Natural killer cell treated with Interleukin-12 subunit alpha and Interleukin-12 subunit beta and Interleukin-15 and Interleukin-18, amount 100 ng/mL, for 72 hours (primary cell): ENCODE measurements at regions not wholly inside any gene's neighbourhood (a gene's known extent, or its start where the extent isn't known, plus 50 kb on each side); places are given as distances from the start of the nearest gene placed in this dataset.

Experiments used
- ATAC-seq, 2 donors: fragments of 150-1000 bp; cut with Tn5 transposase in 1 of 2; sonication (Bioruptor Pico), chemical (Tn5 transposase) in 1 of 2; 2 replicates each; pipeline ENCODE4 v1.10.0; 2021
- DNase-seq: peaks from one replicate; pipeline ENCODE4 v3.0.0; 2022; ENCODE audit warnings: low spot score
- H3K27ac Mint-ChIP-seq, 2 donors: 1 replicate in 1 of 2; 2 replicates in 1 of 2; pipeline ENCODE4 v1.8.0; 2022; ENCODE audit warnings: mixed read lengths in 2 of 2, mild to moderate bottlenecking in 1 of 2, moderate library complexity in 1 of 2
- H3K27me3 Mint-ChIP-seq, 2 donors: 1 replicate in 1 of 2; 2 replicates in 1 of 2; pipeline ENCODE4 v1.8.0; 2022; ENCODE audit warnings: mixed read lengths in 2 of 2
- H3K36me3 Mint-ChIP-seq: one replicate; pipeline ENCODE4 v1.8.0; 2022; ENCODE audit warnings: mixed read lengths
- H3K4me1 Mint-ChIP-seq, 2 donors: 1 replicate in 1 of 2; 2 replicates in 1 of 2; pipeline ENCODE4 v1.8.0; 2022; ENCODE audit warnings: low read depth in 2 of 2, mixed read lengths in 2 of 2, mild to moderate bottlenecking in 1 of 2
- H3K4me3 Mint-ChIP-seq: one replicate; pipeline ENCODE4 v1.8.0; 2022; ENCODE audit warnings: mixed read lengths
- H3K9me3 Mint-ChIP-seq: 2 replicates; pipeline ENCODE4 v1.8.0; 2022; ENCODE audit warnings: mixed read lengths

DNA sequence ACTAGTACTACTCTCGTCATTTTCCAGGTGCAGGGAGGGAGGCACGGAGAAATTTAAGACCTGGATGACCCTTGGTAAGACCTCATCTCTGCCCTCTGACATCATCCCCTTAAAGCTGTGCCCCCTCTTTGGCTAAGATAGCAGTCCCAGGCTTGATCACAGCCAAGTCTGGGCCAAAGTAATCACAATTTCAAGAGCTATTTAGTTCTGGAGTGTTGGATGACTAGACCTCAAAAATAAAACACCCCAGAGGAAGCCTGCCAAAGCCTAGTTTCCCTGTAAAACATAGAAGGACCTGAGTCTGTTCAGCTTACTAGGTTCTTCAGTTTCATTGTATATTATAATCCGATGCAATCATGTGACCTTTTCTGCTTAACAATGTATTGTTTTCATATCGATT, 144.6 kb upstream of the ARHGEF9 start:
- Mint-ChIP-seq H3K9me3 (peaks cover 3% of the 10 kb centered on the region), H3K36me3 (no peaks in the 10 kb centered on the region), H3K4me3 (no peak overlapping the region), H3K4me1 (no peaks in the 10 kb centered on the region), H3K27me3 (peaks cover 0 to 6% of the 10 kb centered on the region in 2 donors), H3K27ac (no peak overlapping the region)
- DNase-seq (no peak), ATAC-seq (no peak)

DNA sequence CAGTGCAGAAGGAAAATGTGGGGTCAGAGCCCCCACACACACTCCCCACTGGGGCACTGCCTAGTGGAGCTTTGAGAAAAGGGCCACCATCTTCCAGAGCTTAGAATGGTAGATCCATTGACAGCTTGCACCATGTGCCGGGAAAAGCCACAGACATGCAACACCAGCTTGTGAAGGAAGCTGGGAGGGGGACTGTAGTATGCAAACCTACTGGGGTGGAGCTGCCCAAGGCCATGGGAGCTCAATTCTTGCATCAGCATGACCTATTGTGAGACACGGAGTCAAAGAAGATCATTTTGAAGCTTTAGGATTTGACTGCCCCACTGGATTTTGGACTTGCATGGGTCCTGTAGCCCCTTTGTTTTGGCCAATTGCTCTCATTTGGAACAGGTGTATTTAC, 142.8 kb upstream of the ARHGEF9 start:
- ATAC-seq: no peak
- Mint-ChIP-seq H3K27me3 (peaks cover 0 to 5% of the 10 kb centered on the region in 2 donors), H3K4me3 (no peak overlapping the region), H3K4me1 (no peaks in the 10 kb centered on the region), H3K36me3 (no peaks in the 10 kb centered on the region), H3K9me3 (peaks cover 3% of the 10 kb centered on the region), H3K27ac (no peak overlapping the region)
- DNase-seq: no peak

DNA sequence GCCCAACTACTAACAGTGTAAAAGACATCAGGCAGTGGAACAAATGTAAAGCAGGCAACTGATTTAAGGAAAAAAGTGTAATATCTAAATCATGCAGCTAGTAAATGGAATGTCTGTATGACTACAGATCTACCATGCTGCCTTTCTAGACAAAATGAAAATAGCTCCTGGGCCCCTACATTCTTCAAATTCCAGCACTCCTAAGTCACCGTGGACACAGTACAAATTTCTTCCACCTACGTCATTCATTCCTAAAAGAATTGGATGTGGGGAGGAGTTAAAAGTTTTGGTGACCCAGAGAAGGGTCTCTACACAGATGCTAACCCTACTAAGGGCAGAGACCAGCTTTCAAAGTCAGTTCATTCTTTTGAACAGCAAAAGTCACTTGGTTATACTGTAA, 137.2 kb upstream of the ARHGEF9 start:
- ATAC-seq (no peak), DNase-seq (no peak)
- Mint-ChIP-seq H3K36me3 (no peaks in the 10 kb centered on the region), H3K27me3 (peaks cover 0 to 2% of the 10 kb centered on the region in 2 donors), H3K4me3 (no peak overlapping the region), H3K27ac (no peak overlapping the region), H3K9me3 (no peaks in the 10 kb centered on the region), H3K4me1 (no peaks in the 10 kb centered on the region)

DNA sequence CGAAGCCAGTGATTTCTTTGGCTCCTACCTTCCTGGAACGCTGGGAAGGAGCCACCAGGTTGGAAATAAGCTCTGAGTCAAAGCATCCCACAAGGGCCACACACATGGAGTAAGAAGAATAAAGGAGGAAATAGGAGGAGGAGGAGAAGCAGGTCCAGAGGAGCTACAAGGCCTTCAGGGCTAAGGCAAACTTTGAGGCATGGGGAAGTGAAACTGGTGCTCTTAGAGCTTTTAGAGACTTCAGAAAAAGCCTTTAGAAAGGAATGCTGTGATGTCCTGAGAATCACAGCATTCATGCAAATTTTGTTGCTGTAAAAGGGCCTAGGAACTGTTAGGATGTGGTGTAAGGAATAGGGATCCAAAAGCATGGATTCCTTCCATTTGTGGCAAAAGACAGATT, 135.9 kb upstream of the ARHGEF9 start:
- Mint-ChIP-seq H3K4me1 (no peaks in the 10 kb centered on the region), H3K4me3 (no peak overlapping the region), H3K9me3 (no peaks in the 10 kb centered on the region), H3K27ac (no peak overlapping the region), H3K27me3 (peaks cover 0 to 2% of the 10 kb centered on the region in 2 donors), H3K36me3 (no peaks in the 10 kb centered on the region)
- DNase-seq: no peak
- ATAC-seq: no peak

DNA sequence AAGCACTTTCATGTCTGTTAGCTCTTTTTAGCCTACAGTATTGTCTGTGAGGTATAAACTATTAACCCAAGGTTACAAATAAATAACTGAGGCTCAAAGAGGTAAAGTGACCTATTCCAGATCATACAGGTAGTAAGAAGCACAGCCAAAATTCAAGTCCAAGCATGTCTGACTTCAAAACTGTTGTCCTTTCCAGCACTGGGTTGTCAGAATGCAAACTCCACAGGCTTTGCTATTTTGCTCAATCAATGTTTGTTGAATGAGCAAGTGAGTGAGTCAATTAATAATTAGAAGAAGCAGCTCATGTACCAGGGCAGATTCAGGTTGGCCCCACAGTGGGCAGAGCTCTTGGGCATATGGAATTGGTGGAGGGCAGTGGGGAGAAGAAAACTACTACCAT, 134.1 kb upstream of the ARHGEF9 start:
- H3K27ac Mint-ChIP-seq: no peak overlapping the region
- no peaks in the 10 kb centered on the region for H3K9me3 Mint-ChIP-seq
- ATAC-seq (no peak), DNase-seq (no peak)
- H3K36me3 Mint-ChIP-seq: no peaks in the 10 kb centered on the region
- no peaks in the 10 kb centered on the region for H3K4me1 Mint-ChIP-seq
- no peaks in the 10 kb centered on the region for H3K27me3 Mint-ChIP-seq
- no peak overlapping the region for H3K4me3 Mint-ChIP-seq

DNA sequence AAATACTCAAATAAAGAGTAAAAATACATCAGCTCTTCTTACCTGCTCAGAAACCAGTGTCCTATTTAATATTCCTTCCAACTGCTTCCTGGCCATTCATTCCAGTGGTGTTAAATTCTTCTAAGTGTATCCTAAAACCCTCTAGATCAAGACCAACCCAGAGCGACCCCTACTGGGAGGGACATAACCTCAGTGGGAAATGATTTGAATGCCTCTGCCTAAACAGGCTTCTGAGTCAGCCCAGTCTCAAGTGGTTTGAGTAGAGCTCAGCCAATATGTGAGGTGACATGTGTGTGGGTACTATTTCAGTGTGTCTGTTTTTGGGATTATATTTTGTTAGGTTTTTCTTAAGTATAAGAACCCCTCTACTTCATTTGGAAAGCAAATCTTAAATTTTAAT, 133.6 kb upstream of the ARHGEF9 start:
- Mint-ChIP-seq H3K27ac (no peak overlapping the region), H3K36me3 (no peaks in the 10 kb centered on the region), H3K4me3 (no peak overlapping the region), H3K4me1 (no peaks in the 10 kb centered on the region), H3K27me3 (no peaks in the 10 kb centered on the region), H3K9me3 (no peaks in the 10 kb centered on the region)
- ATAC-seq (no peak), DNase-seq (no peak)

DNA sequence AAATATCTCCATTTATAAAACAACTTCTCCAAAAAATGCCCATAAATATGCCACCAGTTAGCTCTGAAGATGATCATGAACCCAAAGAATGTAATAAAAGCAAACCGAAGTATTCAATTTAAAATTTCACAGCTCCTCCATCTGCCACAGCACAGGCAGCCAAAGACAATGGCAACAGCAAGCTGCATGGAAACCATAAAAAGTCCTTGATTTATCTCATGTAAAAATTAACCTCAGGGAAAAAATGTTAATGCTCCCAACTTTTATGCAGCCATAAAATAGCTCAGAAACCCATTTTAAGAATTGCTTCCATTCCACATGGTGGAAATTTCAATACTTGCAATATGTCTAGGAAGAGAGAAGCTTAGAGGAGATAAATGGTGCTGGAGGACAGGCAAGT, 132.3 kb upstream of the ARHGEF9 start:
- Mint-ChIP-seq H3K36me3 (peaks cover 6% of the 10 kb centered on the region), H3K27me3 (no peaks in the 10 kb centered on the region), H3K27ac (no peak overlapping the region), H3K9me3 (peaks cover 5% of the 10 kb centered on the region), H3K4me1 (no peaks in the 10 kb centered on the region), H3K4me3 (no peak overlapping the region)
- DNase-seq (no peak), ATAC-seq (no peak)

DNA sequence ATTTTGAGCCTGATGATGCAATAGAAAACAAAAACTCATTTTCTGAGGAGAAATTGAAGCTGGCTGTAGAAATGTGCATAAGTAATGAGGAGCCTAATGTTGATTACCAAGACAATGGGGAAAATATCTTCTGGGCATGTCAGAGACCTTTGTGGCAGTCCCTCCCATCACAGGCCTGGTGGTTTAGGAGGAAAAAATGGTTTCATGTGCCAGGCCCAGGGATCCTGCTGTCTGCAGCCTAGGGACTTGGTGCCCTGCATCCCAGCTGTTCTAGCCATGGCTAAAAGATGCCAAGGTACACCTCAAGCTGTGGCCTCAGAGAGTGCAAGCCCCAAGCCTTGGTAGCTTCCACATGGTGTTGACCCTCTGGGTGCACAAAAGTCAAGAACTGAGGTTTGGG, 128.7 kb upstream of the ARHGEF9 start:
- ATAC-seq: no peak
- Mint-ChIP-seq H3K27me3 (no peaks in the 10 kb centered on the region), H3K36me3 (peaks cover 6% of the 10 kb centered on the region), H3K4me3 (no peak overlapping the region), H3K27ac (no peak overlapping the region), H3K9me3 (peaks cover 5% of the 10 kb centered on the region), H3K4me1 (no peaks in the 10 kb centered on the region)
- DNase-seq: no peak

DNA sequence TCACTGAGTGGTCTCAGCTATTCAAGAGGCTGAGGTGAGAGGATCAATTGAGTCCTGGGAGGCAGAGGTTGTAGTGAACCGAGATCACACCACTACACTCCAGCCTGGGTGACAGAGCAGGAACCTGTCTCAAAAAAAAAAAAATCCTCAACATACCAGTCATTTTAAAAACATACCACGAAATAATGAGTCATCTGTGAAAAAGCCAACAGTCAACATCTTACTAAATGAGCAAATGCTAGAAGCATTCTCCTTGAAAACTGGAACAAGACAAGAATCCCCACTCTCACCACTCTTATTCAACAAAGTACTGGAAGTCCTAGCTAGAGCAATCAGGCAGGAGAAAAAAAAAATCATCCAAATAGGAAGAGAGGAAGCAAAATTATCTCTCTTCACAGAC, 104.0 kb upstream of the ARHGEF9 start:
- ATAC-seq (no peak), DNase-seq (no peak)
- peaks cover 6% of the 10 kb centered on the region for H3K9me3 Mint-ChIP-seq
- H3K4me3 Mint-ChIP-seq: no peak overlapping the region
- H3K27me3 Mint-ChIP-seq: peaks cover 0 to 9% of the 10 kb centered on the region in 2 donors
- no peaks in the 10 kb centered on the region for H3K4me1 Mint-ChIP-seq
- peaks cover 18% of the 10 kb centered on the region for H3K36me3 Mint-ChIP-seq
- no peak overlapping the region for H3K27ac Mint-ChIP-seq

DNA sequence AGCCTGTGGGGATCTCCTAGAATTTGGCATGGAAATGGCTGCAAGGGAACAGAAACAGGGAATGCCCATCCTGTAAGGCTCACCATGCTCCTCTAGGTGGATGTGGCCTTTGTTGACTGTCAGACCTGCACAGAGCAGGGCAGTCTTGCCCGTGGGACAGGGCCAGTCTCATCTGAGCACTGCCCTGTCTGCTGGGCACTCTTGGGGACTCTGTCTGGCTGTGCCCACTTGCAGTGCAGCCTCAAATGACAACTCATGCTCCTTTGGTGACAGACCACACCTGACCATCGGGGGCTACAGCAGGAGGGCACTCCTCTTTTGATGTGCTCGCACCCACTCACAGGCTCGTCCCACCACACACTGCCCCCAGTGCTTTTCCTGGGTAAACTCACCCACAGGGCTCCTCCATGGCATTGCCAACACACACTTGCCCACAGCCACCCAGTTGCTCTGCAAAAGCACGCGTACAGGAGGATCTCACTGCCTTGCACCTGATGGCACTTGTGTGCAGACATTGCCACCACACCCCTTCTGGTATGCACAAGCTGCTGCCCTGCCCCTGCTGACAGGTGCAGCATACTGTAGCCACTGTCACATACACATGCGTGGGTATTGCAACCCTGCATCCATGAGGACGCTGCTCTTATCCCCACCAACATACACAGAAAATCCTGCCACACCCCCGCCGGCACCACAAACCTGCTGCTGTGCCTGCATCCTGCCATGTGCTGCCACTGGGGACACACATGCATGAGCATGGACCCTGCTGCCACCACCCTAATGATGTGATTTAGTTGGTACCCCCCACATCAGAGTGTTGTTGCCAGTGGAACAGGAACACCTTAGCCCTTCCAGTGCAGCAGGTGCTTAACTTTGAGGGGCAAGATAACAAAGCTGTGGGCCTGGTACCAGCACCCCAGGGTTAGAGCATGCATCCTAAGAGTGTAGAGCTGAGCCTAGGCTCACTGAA, 100.1 kb upstream of the ARHGEF9 start:
- Mint-ChIP-seq H3K27ac (no peak overlapping the region), H3K9me3 (no peaks in the 10 kb centered on the region), H3K4me1 (no peaks in the 10 kb centered on the region), H3K36me3 (peaks cover 5% of the 10 kb centered on the region), H3K27me3 (peaks cover 0 to 3% of the 10 kb centered on the region in 2 donors), H3K4me3 (no peak overlapping the region)
- ATAC-seq (peak in 1 of 2 donors; percentile 43), DNase-seq (no peak)

DNA sequence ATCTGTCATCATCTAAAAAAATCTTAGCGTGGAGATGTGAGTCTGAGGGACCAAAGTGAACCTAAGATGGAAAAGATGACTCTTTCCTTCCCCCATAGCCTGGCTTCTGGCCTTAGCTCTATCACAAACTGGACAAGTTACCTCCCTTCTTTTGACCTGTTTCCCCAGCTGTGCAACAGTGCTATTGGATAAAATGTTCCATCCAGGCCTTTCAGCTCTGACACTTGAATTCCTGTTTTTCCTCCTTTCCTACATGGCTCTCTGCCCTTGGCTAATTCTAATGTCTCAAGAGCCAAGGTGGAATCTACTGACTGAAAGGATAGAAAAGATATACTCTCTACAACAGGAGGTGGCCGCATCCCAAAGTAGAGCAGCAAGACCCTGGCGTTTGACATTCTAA, 84.5 kb upstream of the ARHGEF9 start:
- no peak for ATAC-seq

DNA sequence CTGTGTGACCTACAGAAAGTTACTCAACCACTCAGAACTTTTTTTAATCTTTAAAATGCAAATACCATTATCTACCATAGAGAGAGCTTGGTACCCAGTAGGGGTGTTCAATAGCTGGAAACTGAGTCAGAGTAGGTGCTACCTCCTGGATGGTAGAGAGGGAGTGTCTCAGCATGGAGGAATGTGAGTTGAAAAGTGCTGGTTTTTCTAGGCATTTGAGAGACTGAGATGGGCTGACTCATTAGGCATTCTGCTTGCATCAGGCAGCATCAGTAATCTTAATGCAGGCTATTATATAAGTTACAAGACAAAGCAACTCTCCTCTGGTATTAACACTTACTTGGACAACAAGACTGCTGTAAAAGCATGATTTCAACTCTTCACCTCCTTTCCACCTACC, 70.9 kb upstream of the ARHGEF9 start:
- H3K4me3 Mint-ChIP-seq: no peak overlapping the region

More for the DNA sequence above, 84.5 kb upstream of the ARHGEF9 start:
- H3K9me3 Mint-ChIP-seq: no peaks in the 10 kb centered on the region
- DNase-seq: no peak
- H3K27ac Mint-ChIP-seq: no peak overlapping the region
- no peaks in the 10 kb centered on the region for H3K4me1 Mint-ChIP-seq
- H3K36me3 Mint-ChIP-seq: no peaks in the 10 kb centered on the region
- no peak overlapping the region for H3K4me3 Mint-ChIP-seq
- H3K27me3 Mint-ChIP-seq: peaks cover 9 to 16% of the 10 kb centered on the region in 2 donors

DNA sequence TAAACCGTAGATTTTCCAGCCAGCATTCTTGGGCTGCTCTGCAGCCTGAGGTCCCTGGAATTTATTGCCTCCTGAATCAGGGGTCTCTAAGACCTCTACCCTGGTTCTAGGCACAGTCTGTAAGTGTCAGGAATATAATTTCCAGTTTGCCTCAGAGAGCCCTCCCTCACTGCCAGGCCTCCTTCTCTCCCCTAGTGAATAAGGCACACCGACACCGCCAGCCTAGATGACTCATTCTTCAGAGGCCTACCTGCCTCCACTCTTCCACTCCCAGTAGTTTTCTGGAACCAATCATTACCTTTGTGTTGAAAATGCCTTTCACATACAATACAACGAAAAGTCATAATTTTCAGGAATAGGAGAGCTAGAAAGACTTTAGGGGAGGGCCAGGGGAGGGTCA, 50.3 kb upstream of the ARHGEF9 start:
- H3K4me1 Mint-ChIP-seq: no peaks in the 10 kb centered on the region
- ATAC-seq (no peak), DNase-seq (no peak)
- no peak overlapping the region for H3K4me3 Mint-ChIP-seq
- no peak overlapping the region for H3K27ac Mint-ChIP-seq
- H3K27me3 Mint-ChIP-seq: peaks cover 0 to 12% of the 10 kb centered on the region in 2 donors
- H3K9me3 Mint-ChIP-seq: peaks cover under 1% of the 10 kb centered on the region
- H3K36me3 Mint-ChIP-seq: peaks cover under 1% of the 10 kb centered on the region

More for the DNA sequence above, 70.9 kb upstream of the ARHGEF9 start:
- H3K36me3 Mint-ChIP-seq: no peaks in the 10 kb centered on the region
- H3K27ac Mint-ChIP-seq: no peak overlapping the region
- no peak for DNase-seq
- no peaks in the 10 kb centered on the region for H3K4me1 Mint-ChIP-seq
- no peaks in the 10 kb centered on the region for H3K9me3 Mint-ChIP-seq
- ATAC-seq: no peak
- peaks cover 0 to 10% of the 10 kb centered on the region in 2 donors for H3K27me3 Mint-ChIP-seq
